Lung (tissue), 11 donors: ENCODE measurements at regions not wholly inside any gene's neighbourhood (a gene's known extent, or its start where the extent isn't known, plus 50 kb on each side); places are given as distances from the start of the nearest gene placed in this dataset.

Experiments
- ATAC-seq: fragments of 200-7000 bp; cut with Tn5 transposase; one replicate; pipeline ENCODE4 v1.9.1; 2020; ENCODE audit warnings: moderate number of reproducible peaks; ENCODE audit not compliant: insufficient read depth, low FRiP score
- DNase-seq, 3 donors: peaks; one replicate each; pipeline ENCODE4 v3.0.0-alpha.2; 2013 to 2017
- H3K27ac ChIP-seq, 2 donors: one replicate each; pipeline ENCODE4 v1.5.1; 2013; ENCODE audit warnings: mild to moderate bottlenecking in 2 of 2, moderate library complexity in 2 of 2, control low read depth in 1 of 2, inconsistent platforms in 1 of 2, low read depth in 1 of 2, low read length in 1 of 2
- H3K27me3 ChIP-seq, 3 donors: one replicate each; pipeline ENCODE4 v1.5.1; 2013; ENCODE audit warnings: low read length in 2 of 3; ENCODE audit not compliant: control insufficient read depth in 3 of 3, insufficient read depth in 3 of 3
- H3K36me3 ChIP-seq, 4 donors: one replicate each; pipeline ENCODE4 v1.5.1; 2013; ENCODE audit warnings: low read length in 4 of 4, mild to moderate bottlenecking in 1 of 4, moderate library complexity in 1 of 4; ENCODE audit not compliant: control insufficient read depth in 4 of 4, insufficient read depth in 4 of 4
- H3K4me1 ChIP-seq, 5 donors: one replicate each; pipeline ENCODE4 v1.5.1; 2013; ENCODE audit warnings: low read length in 5 of 5, mild to moderate bottlenecking in 2 of 5, moderate library complexity in 1 of 5; ENCODE audit not compliant: control insufficient read depth in 5 of 5, insufficient read depth in 5 of 5
- H3K4me3 ChIP-seq: one replicate; pipeline ENCODE4 v1.5.1; 2013; ENCODE audit warnings: mild to moderate bottlenecking, control low read depth, moderate library complexity
- H3K9ac ChIP-seq, 2 donors: one replicate each; pipeline ENCODE4 v1.5.1; 2013; ENCODE audit warnings: low read length in 2 of 2, control low read depth in 1 of 2; ENCODE audit not compliant: insufficient read depth in 1 of 2
- H3K9me3 ChIP-seq, 4 donors: one replicate each; pipeline ENCODE4 v1.5.1; 2013; ENCODE audit warnings: low read length in 3 of 4, mild to moderate bottlenecking in 1 of 4, moderate library complexity in 1 of 4; ENCODE audit not compliant: control insufficient read depth in 4 of 4, insufficient read depth in 3 of 4
- WGBS, 2 donors: extraction: QIAGEN DNeasy Blood & Tissue Kit; methylation state at CpG; one replicate each; pipeline ENCODE4 v1.1.7; 2013; 5-methylcytosine and 5-hydroxymethylcytosine counted together
- TF ChIP-seq, protein P1 (sequence below): IDR thresholded peaks from 2 replicates; pipeline ENCODE4 v1.5.1; 2012; ENCODE audit warnings: mild to moderate bottlenecking; ENCODE audit errors: control extremely low read depth, extremely low read depth
- donor health status: control.
- donor health status: control.
- donor health status: Bipolar disorder and iron deficiency.
- donor health status: healthy.
- donor health status: DM: yes; HTN: yes; CAD: no.

DNA sequence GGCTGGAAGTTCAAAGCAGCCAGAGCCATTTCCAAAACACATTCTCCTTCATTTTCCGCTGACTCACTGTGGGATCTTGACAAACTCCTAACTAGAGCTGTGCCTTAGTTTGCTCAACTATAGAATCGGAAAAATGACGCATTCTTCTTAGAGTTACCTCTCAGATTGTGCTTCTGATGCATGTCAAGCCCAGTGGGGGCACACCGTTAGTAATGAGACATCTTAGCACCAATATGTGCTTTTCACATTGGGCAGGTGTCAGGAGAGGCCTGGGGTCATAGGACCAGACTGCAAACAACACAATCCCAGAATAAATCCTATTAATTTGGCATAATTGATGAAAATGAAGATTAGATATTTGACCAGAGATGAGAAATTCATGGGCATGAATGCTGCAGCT, 71.3 kb upstream of the UBE3A start:
- Histone ChIP-seq H3K4me3 (no peak overlapping the region), H3K27me3 (peaks cover 0 to 4% (median 0%) of the 10 kb centered on the region in 3 donors), H3K9me3 (no peaks in the 10 kb centered on the region), H3K9ac (no peak overlapping the region), H3K27ac (no peak overlapping the region), H3K4me1 (no peaks in the 10 kb centered on the region), H3K36me3 (no peaks in the 10 kb centered on the region)
- TF ChIP-seq, protein P1, sequence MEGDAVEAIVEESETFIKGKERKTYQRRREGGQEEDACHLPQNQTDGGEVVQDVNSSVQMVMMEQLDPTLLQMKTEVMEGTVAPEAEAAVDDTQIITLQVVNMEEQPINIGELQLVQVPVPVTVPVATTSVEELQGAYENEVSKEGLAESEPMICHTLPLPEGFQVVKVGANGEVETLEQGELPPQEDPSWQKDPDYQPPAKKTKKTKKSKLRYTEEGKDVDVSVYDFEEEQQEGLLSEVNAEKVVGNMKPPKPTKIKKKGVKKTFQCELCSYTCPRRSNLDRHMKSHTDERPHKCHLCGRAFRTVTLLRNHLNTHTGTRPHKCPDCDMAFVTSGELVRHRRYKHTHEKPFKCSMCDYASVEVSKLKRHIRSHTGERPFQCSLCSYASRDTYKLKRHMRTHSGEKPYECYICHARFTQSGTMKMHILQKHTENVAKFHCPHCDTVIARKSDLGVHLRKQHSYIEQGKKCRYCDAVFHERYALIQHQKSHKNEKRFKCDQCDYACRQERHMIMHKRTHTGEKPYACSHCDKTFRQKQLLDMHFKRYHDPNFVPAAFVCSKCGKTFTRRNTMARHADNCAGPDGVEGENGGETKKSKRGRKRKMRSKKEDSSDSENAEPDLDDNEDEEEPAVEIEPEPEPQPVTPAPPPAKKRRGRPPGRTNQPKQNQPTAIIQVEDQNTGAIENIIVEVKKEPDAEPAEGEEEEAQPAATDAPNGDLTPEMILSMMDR = no peak
- ATAC-seq = no peak
- no peak for DNase-seq
- WGBS, 2 donors = 87 to 89% methylated on average over 4 of the region's 4 CpGs

DNA sequence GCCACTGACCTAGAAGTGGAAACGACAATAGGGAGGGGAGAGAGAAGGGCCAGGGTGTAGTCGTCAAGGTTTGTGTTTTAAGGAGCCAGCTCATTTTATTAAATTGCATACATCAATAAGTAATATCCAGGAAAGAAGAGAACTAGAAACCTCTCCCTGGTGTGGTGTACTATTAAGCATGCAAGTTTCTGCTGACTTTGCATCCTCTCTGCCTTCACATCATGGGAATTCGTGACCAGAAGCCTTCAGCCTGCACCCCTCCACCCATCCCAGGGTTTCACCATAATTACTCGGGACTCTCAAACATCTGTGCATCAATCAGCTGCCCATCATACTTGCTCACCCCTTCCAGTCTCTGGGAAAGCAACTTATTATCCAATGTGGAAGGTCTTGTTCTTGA, 70.9 kb upstream of the UBE3A start:
- ATAC-seq (no peak), DNase-seq (no peak)
- Histone ChIP-seq H3K4me1 (no peaks in the 10 kb centered on the region), H3K9me3 (no peaks in the 10 kb centered on the region), H3K4me3 (no peak overlapping the region), H3K27me3 (peaks cover 0 to 4% (median 0%) of the 10 kb centered on the region in 3 donors), H3K36me3 (no peaks in the 10 kb centered on the region), H3K27ac (no peak overlapping the region), H3K9ac (no peak overlapping the region)
- TF ChIP-seq, protein P1 = no peak
- 80 to 89% methylated on average over 4 of the region's 4 CpGs for WGBS, 2 donors

DNA sequence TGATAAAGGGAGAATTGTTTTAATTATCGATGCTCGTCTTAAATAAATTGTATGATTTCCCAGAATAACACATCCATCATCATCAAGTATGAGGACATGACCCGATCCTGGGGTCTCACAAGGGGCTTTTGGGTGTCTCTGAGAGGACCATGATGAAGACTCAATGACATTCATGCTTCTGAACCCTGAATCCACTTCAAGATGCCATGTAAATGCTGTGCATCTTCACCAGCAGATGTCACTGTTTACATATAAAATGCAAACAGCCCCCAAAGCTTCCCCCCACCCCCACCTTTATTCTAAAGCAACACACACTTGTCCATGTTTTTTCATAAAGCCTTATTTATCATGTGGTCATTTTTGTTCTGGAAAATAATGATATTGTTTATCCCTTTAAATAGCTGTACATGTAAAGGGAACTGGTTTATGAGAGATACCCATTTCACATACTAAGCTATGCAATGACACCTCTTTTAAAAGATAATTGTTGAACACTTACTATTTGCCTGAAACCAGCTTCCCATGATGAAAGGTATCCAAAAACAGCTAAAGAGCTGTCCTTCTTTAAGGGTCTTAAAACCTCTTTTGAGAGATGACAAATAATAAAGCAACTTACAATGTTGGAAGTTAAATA, 69.7 kb upstream of the UBE3A start:
- ATAC-seq = no peak

More for the DNA sequence above, 69.7 kb upstream of the UBE3A start:
- Histone ChIP-seq H3K27me3 (peaks cover 0 to 4% (median 0%) of the 10 kb centered on the region in 3 donors), H3K9me3 (no peaks in the 10 kb centered on the region), H3K36me3 (no peaks in the 10 kb centered on the region), H3K9ac (no peak overlapping the region), H3K27ac (no peak overlapping the region), H3K4me1 (no peaks in the 10 kb centered on the region), H3K4me3 (no peak overlapping the region)
- TF ChIP-seq, protein P1 = peak; percentile 37
- 56 to 70% methylated on average over 3 of the region's 3 CpGs for WGBS, 2 donors
- DNase-seq = peak in 2 of 3 donors; percentile 31 to 46
